Germinal center (tissue), 1 donor: ENCODE measurements at regions not wholly inside any gene's neighbourhood (a gene's known extent, or its start where the extent isn't known, plus 50 kb on each side); places are given as distances from the start of the nearest gene placed in this dataset.
"Not testable (repeated sequence)": the region's sequence is repeated elsewhere in the genome, so short reads cannot be mapped to it uniquely, and the experiment has no call there.

ENCODE experiments used
- DNase-seq: peaks from one replicate; pipeline ENCODE4 v3.0.0; 2012; ENCODE audit warnings: mixed read lengths, low spot score

DNA sequence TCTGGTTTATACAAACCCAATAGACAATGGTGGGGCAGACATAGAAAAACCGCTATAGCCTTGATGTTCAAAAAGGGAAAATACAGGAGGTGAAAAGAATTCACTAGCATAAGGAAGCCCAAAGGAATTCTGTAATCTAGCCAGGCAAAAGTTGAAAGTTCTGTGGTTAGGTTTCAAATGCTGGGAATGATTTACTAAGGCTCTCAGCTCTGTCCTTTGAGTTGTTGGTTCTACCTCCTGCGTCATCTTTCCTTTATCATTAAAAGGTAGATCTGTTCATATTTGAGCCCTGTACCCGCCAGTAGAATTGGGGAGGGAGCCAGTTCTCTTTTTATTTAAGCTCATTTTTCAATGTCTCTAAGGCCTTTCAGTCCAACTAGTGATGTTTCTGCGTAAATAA, 866.5 kb downstream of the IGSF11 start:
- DNase-seq, result no peak

DNA sequence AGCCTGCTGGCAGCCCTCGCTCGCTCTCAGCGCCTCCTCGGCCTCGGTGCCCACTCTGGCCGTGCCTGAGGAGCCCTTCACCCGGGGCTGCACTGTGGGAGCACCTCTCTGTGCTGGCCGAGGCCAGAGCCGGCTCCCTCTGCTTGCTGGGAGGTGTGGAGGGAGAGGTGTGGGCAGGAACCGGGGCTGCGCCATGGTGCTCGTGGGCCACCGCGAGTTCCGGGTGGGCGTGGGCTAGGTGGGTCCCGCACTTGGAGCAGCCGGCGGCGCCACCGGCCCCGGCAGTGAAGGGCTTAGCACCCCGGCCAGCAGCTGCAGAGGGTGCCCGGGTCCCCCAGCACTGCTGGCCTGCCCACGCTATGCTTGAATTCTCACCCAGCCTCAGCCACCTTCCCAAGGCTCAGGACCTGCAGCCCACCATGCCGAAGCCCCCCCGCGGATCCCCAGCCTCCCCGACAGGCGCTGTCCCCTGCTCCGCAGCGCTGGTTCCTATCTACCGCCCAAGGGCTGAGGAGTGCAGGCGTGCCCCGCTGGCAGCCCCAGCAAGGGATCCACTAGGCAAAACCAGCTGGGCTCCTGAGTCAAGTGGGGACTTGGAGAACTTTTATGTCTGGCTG, 863.3 kb downstream of the IGSF11 start:
- DNase-seq, result no peak

DNA sequence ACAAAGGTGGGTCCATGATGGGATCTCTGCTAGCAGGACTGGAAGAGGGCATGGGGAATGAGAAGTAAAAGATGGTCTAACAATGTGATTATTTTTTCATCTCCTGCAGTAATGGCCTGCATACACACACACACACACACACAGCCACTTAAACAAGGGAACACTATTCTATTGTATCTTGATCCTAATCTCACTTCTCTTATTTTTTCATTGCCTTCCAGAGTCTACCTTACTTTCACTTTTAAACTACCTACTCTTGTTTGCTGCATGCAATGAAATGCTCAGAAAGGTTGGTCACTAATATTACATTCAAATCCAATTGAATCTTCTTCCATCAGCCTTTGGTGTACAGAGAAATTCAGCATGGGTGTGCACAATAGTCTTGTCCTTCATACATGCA, 853.8 kb downstream of the IGSF11 start:
- DNase-seq, result no peak

DNA sequence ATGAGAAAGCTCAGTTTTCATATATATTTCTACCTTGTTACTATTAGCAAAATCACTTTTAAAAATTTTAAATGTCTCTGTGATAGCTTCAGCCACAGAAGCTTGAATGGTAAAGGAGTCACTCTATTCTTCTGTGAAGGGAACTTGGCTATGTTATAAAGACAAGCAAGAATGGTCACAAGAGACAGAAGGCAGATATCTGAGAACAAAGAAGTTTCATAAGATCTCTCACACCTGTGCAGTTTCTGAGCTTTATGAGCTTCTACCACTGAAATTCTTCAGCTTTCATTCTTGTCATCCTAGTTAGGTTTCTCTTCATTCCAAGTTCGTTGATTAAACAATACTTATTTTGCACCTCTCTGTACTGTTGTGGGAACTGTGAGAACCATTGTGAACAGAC, 853.4 kb downstream of the IGSF11 start:
- no peak for DNase-seq

DNA sequence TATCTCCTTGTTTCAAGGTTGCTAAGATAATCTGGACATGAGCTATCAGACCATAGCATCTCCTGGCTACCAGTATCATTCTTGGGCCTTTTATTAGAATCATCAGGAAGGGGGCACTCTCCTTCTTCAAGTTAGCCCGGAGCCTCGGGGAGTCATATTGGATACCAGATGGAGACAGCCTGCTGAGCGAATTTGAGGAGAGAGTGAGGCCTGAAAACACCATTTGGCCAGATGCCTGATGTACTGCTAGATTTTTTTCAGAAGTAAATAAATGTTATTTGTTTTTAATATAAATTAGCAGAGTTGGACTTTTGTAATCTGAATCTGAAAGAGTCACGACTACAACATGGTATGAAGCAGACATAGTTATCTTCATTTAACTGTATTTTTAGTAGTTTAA, 848.6 kb downstream of the IGSF11 start:
- no peak for DNase-seq

DNA sequence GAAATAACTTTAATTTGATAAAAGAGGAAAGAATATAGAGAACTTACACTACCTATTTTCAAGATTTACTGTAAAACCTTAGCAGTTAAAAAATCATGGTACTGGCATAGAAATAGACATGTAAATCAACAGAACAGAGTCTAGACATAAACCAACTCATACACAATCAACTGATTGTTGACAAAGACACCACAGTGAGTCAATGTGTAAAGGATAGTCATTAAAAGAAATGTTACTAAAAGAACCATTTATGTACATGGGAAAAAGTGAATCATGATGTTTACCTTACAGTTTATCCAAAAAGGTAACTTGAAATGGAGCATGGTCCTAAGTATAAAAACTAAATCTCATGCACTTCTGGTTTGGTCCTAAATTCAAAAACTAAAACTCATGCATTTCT, 847.4 kb downstream of the IGSF11 start:
- DNase-seq, result no peak

DNA sequence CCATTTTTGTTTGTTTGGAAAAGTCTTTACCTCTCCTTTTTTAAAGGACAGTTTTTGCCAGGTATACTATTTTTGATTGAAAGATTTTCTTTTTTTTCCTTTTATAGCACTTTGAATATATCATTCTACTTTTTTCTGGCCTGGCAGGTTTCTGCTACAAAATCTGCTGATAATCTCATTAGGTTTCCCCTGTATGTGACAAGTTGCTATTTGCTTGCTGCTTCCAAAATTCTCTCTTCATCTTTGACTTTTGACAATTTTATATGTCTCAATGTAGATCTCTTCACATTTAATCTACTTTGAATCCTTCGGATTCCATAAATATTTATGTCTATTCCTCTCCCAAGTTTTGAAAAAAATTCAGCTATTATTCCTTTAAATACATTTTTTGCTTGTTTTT, 838.5 kb downstream of the IGSF11 start:
- DNase-seq, result no peak

DNA sequence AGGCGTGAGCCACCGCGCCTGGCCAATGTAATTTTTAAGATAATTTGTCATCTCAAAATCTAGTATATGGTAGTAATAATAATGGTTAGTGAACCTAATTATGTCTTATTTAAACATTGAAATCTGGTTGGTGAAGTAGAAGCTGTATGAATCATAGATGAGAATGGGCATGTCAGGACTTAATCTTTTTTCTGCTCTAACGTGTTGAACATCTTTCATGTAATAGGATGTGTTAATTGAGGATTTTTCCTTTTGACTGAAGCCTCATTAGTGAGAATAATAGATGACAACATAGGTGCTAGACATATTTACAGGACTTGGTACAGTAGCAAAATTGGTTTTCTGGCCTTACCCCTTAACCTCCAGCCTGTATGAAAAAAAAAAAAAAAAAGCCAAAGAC, 835.6 kb downstream of the IGSF11 start:
- no peak for DNase-seq

DNA sequence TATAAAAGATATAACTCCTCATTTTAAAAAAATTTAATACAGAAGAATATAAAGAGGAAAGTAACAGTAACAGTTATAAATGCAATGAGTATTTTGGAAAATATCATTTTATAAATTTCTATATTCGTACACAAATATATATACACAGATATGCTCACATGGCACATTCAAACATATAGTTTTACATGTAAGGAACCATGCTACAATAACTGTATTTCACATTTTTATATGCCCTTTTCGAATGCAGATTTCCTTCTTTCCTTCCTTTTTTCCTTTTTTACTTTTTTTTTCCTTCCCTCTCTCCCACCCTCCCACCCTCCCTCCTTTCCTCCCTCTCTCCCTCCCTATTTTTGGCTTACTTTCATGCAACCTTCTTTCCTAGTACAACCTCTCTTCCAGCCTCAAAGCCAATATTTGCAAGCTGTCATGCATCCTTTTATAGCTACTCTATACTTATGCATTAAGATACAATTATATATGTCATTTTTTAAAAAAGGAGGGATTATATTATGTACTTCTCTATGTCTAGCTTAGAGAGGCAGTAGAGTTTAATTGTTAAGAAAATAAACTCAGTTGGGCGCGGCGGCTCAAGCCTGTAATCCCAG, 830.5 kb downstream of the IGSF11 start:
- DNase-seq, result no peak

DNA sequence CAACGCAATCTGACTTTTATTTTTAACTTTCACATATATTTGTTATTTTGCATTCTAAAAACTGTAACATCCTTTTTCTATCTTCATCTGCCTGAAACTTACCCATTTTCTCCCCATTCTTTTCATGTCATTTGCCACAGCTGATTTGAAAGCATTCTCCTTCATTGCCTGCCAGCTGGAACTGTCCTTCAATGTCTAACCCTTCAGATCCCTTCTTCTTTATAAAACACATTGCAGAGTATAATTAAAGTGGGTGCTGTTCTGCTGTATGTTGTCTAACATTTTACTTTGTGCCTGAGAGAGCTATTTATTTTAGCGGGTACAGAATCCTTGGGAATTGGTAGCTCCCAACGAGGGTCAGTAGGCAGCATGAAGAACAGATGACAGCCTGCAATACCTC, 827.4 kb downstream of the IGSF11 start:
- DNase-seq, result no peak

DNA sequence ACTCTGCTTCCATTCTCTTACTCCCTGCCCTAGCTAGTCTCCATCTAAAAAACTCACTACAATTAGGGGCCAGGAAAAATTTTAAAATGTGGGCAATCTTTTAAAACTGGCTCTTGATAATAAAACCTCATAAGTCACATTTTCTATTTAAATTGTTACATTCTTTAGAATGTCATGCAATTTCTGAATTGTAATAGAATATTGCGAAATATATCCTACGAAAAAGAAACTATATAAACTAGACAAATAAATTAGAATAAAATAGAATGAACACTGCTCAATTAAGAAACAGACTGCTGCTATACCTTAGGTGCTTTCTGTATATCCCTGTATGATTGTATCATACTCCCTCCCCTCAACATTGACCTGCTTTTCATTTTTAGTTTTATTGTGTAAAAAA, 826.0 kb downstream of the IGSF11 start:
- DNase-seq, result no peak

DNA sequence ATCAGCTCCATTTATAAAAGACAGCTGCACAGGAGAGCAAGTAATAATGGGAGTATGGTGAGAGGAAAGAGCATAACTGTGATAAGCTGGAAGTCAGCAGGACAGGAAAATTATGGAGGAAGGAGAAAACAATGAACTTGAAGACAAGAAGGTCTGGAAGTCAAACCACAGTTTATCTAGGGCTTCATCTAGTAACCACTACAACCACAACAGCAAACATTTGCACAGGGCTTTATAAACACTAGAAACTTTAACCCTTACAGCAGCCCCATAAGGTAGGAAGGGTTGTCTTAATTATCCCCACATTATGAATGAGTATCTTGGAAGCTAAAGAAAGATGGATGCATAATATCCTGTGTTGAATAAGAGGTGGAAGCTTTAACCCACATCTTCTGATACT, 820.8 kb downstream of the IGSF11 start:
- DNase-seq, result no peak

DNA sequence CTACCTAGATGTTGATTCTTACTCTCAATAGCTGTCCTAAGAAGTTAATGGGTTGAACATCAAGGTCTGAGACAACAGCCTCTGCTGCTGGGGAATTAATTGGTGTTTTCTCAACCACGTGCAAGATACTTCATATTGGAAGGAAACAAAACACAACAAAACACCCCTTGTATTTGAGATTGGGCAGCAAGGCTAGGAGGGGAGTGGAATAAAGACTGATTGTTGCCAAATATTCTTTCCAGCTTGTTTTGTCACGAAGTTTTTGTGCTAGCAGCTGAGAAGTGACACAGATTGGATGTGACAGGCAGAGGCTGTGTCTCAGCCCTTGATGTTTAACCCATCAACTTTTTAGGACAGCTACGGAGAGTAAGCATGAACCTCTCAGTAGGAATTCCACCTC, 808.4 kb downstream of the IGSF11 start:
- DNase-seq, result no peak

DNA sequence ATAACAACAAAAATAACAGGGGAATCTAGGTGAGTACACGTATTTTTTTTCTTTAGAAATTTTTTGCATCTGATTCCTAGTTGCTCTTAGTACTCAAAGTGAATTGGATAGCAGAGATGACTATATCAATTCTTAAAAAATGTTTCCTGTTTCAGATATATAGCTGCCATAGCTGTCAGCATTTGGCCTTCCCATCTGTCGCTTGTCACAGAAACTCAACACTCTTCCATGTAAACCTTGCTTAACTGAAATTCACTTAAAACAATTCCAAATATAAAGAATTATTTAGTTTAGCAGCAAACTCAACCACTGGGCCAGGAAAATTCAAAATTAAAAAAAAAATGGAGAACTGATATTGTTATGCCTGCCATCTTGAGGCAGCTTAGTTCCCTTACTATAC, 807.5 kb downstream of the IGSF11 start:
- no peak for DNase-seq

DNA sequence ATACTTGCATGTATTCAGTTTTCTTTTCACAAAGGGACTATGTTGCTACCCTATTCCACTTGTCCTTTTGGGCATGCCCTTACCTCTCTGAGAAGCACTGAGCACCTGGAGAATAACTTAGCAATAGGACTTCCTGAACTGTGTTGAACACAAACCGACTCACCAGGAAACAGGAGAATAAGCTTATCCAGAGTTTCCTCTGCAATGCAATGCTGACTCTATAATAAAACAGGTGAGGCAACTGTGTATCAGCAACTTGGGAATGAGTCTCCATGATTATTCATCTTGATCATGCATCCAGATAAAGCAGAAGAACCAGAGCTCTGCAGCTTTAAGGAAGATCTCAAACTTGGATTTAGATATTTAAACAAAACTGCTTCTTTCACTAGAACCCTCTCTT, 806.5 kb downstream of the IGSF11 start:
- no peak for DNase-seq

DNA sequence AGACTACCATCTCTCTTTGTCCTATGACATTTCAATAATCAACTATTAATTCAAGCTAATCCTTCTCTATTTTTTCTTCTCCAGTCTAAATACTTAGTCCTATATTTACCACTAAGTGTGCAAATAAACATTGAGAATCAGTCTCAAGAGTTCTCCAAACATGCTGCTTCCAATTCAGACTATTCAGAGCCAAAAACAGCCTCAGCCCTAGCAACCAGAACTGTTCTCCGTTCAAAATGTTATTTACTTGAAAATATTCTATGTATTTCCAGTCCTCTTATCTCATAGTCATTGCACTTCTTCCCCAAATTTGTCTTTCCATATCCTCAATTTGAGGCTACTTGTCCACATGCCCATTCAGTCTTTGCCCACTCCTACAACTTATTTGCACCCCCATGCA, 805.5 kb downstream of the IGSF11 start:
- DNase-seq, result no peak

DNA sequence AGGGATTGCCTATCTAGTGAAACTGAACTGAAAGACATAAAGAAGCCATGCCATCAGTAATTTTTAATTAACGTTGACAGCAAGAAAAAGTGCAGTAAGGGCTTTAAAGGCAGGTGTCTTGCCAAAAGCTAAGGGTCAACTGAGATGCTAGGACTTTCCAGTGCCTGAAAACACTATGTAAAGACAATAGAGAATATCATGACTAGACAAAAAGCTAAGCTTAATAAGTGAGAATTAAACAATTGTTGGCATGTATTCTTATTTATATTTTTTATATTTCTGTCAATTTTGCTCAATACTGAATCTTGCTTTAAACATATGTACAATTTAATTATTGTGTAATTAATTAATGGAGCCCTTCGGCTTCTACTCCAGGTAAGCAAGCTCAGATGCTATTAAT, 803.1 kb downstream of the IGSF11 start:
- DNase-seq, result no peak

DNA sequence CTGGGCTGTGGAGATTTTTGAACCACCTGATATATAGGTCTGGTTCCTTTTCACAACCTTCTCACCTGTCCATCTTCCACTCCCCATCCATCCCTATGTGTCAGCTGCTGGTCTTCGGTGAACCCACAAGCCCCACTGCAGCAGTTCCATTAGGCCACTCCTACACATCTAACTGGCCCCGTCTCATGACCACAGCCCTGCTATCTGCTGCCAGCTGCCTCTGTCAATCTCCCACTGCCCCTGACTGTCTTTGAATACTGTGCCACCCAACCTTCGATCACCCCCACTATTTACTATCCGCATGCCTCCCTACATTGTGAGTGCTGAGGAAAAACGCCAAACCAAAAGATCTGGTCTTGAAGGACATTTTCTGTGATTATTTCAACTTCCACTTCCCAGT, 795.4 kb downstream of the IGSF11 start:
- no peak for DNase-seq

DNA sequence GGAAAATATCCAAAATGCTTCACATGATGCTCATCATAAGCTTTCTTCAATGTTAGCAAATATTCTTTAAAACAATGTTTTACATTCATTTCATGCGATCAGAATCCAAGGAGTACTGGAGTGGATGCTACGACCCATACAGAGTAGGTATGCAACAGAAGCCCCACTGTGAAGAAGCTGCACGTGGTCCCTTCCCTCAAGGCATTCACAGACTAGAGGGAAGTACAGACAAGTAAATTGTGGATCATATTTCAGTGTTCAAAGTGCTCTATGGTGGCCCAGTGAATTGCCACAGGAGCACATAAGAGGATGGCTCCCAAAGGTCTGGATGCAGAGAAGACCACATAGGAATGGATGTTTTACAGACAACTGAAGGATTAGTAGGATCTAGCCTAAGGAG, 789.9 kb downstream of the IGSF11 start:
- DNase-seq, result no peak

DNA sequence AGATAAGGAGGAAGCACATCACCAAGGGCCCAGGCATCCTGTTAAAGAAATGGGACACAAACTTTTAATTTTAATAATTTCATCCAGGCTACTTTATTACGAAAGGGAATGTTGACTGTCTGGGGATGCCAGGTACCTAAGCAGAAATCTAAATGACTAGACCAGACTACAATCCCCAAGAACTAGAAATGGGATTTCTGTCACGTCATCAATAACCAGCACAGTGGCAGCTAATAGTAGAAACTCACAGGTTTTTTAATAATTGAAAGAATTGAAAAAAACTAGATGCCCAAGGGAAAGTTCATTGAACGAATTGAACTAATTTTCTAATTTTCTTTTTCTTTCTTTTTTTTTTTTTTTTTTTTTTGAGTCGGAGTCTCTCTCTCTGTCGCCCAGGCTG, 789.3 kb downstream of the IGSF11 start:
- no peak for DNase-seq

DNA sequence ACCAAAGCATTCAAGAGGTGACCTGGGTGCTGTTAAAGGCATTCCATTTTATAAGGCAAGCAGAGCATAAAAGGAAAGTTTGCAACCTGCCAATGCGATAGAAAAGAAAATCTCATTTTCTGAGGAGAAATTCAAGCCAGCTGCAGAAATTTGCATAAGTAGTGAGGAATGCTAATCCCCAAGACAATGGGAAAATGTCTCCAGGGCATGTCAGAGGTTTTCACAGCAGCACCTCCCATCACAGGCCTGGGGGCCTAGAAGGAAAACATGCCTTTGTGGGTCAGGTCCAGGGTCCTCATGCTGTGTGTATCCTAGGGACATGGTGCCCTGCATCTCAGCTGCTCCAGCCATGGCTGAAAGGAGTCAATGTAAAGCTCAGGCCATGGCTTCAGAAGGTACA, 775.8 kb downstream of the IGSF11 start:
- not testable (repeated sequence) for DNase-seq

DNA sequence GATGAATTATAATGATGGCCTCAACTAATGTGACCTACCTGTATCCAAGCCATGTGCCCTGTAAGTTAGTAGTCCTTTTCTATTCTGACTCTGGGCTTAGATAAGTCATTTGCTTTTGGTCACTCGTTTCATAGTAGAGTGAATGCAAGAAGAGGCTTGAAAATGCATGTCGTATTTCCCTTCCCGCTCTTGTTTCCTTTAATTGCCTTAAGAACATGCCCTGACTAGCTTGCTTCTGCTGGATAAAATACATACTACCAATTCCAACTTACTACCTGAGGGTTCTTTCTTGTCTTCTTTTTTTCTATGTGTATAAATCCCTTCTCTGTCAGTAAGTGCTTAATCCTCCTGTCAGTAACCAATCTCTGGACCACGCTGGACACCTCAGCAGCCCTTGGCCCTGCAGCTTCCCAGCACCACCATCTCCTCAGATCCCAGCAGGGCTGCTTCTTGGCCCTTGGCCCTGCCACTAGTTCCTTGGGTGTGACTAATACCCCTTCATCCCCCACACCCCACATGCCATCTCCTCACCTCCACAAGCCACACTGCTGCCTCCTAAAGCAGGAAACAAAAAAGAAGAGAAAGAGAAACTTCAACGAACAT, 771.7 kb downstream of the IGSF11 start:
- DNase-seq, result no peak

DNA sequence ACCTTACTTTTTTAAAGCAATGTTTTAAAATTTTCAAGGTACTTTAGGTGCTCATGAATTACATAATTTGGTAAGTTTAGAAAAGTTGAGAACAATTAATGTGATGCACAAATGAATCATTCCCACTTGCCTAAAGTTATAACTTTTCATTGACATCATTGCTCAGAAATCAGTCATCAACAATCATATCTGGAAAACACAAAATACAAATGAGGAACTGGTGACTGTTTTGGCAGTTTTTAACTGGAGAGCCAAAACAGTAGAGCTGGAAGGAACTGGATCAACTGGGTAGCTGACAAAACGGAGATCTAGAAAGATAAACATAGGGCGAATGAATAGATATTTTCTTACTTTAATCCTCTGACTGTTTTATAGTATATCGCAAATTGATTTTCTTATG, 767.1 kb downstream of the IGSF11 start:
- no peak for DNase-seq

DNA sequence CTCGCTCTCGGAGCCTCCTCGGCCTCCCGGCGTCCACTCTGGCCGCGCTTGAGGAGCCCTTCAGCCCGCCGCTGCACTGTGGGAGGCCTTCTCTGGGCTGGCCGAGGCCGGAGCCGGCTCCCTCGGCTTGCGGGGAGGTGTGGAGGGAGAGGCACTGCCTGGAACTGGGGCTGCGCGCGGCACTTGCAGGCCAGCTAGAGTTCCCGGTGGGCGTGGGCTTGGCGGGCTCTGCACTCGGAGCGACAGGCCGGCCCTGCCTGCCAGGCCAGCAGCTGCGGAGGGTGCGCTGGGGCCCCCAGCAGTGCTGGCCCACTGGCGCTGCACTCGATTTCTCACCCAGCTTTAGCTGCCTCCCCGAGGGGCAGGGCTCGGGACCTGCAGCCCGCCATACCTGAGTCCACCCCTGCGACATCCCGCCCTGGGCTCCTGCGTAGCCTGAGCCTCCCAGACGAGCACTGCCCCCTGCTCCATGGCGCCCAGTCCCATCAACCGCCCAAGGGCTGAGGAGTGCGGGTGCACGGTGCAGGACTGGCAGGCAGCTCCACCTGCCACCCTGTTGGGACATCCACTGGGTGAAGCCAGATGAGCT, 765.0 kb downstream of the IGSF11 start:
- no peak for DNase-seq
